Dermis blood vessel endothelial cell (primary cell): ENCODE measurements at regions not wholly inside any gene's neighbourhood (a gene's known extent, or its start where the extent isn't known, plus 50 kb on each side); places are given as distances from the start of the nearest gene placed in this dataset.
A peak's percentile ranks its signal among the peaks of the same experiment; 100 is the strongest.
"Not testable (repeated sequence)": the region's sequence is repeated elsewhere in the genome, so short reads cannot be mapped to it uniquely, and the experiment has no call there.

Experiments
- DNase-seq: peaks from one replicate; pipeline ENCODE4 v3.0.0; 2010

- DNase-seq, result no peak
These were observed 173.2 kb upstream of the FOXF1 start for GRCh38 chr16:86337138-86337537.

GRCh38 chr16:86337581-86338402 lies 172.5 kb upstream of the FOXF1 start:
- DNase-seq, result no peak

- no peak for DNase-seq
These were observed 171.8 kb upstream of the FOXF1 start for GRCh38 chr16:86338403-86339115.

GRCh38 chr16:86342161-86342834 lies 168.0 kb upstream of the FOXF1 start:
- DNase-seq, result no peak

GRCh38 chr16:86343027-86343795 lies 167.1 kb upstream of the FOXF1 start:
- peak; percentile 85 for DNase-seq

- DNase-seq, result peak; percentile 71
These were observed 166.3 kb upstream of the FOXF1 start for GRCh38 chr16:86343796-86344585.

- no peak for DNase-seq
These were observed 165.8 kb upstream of the FOXF1 start for GRCh38 chr16:86344586-86344871.

- no peak for DNase-seq
These were observed 165.4 kb upstream of the FOXF1 start for GRCh38 chr16:86344881-86345280.

GRCh38 chr16:86345516-86345915 lies 164.8 kb upstream of the FOXF1 start:
- DNase-seq, result no peak

GRCh38 chr16:86346034-86346433 lies 164.3 kb upstream of the FOXF1 start:
- DNase-seq, result peak; percentile 61

GRCh38 chr16:86347090-86347489 lies 163.2 kb upstream of the FOXF1 start:
- no peak for DNase-seq

- DNase-seq, result no peak
These were observed 162.3 kb upstream of the FOXF1 start for GRCh38 chr16:86347916-86348555.

- no peak for DNase-seq
These were observed 160.9 kb upstream of the FOXF1 start for GRCh38 chr16:86349338-86349900.

GRCh38 chr16:86350289-86350688 lies 160.0 kb upstream of the FOXF1 start:
- DNase-seq, result no peak

GRCh38 chr16:86351041-86351784 lies 159.1 kb upstream of the FOXF1 start:
- DNase-seq, result peak; percentile 25

- not testable (repeated sequence) for DNase-seq
These were observed 158.6 kb upstream of the FOXF1 start for GRCh38 chr16:86351785-86352139.

- DNase-seq, result no peak
These were observed 157.2 kb upstream of the FOXF1 start for GRCh38 chr16:86353148-86353547.

- DNase-seq, result no peak
These were observed 156.4 kb upstream of the FOXF1 start for GRCh38 chr16:86353948-86354347.

GRCh38 chr16:86354641-86355513 lies 155.4 kb upstream of the FOXF1 start:
- DNase-seq, result no peak

- DNase-seq, result no peak
These were observed 154.8 kb upstream of the FOXF1 start for GRCh38 chr16:86355531-86355930.
